NB4 (cell line): ENCODE measurements at regions not wholly inside any gene's neighbourhood (a gene's known extent, or its start where the extent isn't known, plus 50 kb on each side); places are given as distances from the start of the nearest gene placed in this dataset.

ENCODE experiments used
- DNase-seq: peaks from one replicate; pipeline ENCODE4 v3.0.0; 2010; ENCODE audit warnings: low read depth
- H3K4me3 ChIP-seq: one replicate; pipeline ENCODE4 v1.5.1; 2011; ENCODE audit warnings: mild to moderate bottlenecking, low read depth, low read length, moderate library complexity
- MYC ChIP-seq: IDR thresholded peaks from 2 replicates; pipeline ENCODE4 v1.6.1; 2011; ENCODE audit warnings: low read depth, low read length
- POLR2A ChIP-seq: IDR thresholded peaks from 2 replicates; pipeline ENCODE4 v1.6.1; 2011; ENCODE audit warnings: mild to moderate bottlenecking; ENCODE audit not compliant: insufficient read length; ENCODE audit errors: extremely low read depth
- TF ChIP-seq, protein P1 (sequence below): IDR thresholded peaks from 2 replicates; pipeline ENCODE4 v1.6.1; 2011; ENCODE audit warnings: low read depth, low read length
- TF ChIP-seq, protein P2 (sequence below): IDR thresholded peaks from one replicate; pipeline ENCODE4 v1.5.1; 2012; ENCODE audit warnings: low read depth, low read length

DNA sequence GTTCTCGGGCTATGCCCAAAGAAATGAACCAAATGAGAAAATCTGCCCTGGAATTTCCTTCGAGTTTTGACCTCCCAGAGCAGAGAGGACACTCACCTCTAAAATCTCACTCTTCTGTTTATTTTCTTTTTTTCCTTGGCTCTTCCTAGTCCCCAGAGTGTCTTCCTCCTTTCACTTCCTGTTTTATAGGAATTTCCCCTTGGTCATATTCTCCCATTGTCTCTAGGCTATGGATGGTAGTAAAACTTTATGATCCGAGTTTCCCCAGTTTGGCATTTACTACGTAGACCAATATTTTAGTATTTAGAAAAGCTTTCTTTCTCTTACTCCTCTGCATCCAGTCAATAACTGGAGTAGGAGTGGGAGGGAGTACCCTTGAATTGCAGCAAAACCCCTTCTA lies 354.5 kb upstream of the ZNF608 start:
- TF ChIP-seq POLR2A (no peak), MYC (no peak)
- TF ChIP-seq, protein P1, sequence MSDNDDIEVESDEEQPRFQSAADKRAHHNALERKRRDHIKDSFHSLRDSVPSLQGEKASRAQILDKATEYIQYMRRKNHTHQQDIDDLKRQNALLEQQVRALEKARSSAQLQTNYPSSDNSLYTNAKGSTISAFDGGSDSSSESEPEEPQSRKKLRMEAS, result no peak
- DNase-seq, result no peak
- no peak overlapping the region for H3K4me3 ChIP-seq

DNA sequence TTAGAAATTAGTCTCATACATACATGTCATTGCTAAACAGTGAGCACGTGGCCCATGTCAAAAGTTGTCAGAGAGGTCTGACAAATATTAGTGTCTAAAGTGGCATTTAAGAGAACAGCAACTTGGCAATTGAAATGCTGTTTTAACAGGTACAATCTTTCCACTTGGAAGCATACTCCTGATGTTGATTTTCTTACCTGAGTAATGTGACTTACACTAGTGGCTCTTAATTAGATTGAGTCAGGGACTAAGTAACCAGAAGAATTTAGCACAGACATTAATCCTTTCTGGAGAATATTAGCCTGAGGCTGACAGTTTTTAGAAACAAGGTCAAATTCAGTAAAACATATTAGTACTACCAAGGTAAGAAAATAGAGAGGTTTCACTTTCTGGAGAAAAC lies 357.0 kb upstream of the ZNF608 start:
- no peak overlapping the region for H3K4me3 ChIP-seq
- TF ChIP-seq, protein P2, sequence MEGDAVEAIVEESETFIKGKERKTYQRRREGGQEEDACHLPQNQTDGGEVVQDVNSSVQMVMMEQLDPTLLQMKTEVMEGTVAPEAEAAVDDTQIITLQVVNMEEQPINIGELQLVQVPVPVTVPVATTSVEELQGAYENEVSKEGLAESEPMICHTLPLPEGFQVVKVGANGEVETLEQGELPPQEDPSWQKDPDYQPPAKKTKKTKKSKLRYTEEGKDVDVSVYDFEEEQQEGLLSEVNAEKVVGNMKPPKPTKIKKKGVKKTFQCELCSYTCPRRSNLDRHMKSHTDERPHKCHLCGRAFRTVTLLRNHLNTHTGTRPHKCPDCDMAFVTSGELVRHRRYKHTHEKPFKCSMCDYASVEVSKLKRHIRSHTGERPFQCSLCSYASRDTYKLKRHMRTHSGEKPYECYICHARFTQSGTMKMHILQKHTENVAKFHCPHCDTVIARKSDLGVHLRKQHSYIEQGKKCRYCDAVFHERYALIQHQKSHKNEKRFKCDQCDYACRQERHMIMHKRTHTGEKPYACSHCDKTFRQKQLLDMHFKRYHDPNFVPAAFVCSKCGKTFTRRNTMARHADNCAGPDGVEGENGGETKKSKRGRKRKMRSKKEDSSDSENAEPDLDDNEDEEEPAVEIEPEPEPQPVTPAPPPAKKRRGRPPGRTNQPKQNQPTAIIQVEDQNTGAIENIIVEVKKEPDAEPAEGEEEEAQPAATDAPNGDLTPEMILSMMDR, result no peak
- TF ChIP-seq POLR2A (no peak), MYC (no peak)
- TF ChIP-seq, protein P1, result no peak
- no peak for DNase-seq

DNA sequence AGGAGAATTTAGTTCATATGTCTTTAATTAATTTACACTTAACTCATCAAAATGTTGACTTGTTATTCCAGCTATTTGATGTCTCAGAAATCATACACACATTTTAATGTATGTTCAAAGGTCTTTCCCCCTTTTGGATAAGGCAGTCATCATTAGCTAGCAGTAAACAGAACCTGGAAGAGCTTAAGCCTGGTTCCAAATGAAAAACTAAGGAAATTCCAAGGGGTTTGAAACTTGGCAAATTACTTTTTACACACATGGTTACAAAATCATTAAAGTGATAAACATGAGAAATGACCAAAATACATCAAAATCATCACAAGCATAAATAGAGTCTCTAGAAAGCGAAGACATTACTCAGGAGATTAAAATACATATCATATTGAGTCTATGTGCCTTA lies 359.8 kb upstream of the ZNF608 start:
- H3K4me3 ChIP-seq, result no peak overlapping the region
- no peak for DNase-seq
- TF ChIP-seq POLR2A (no peak), MYC (no peak)
- TF ChIP-seq, protein P1, result no peak
- TF ChIP-seq, protein P2, result no peak

DNA sequence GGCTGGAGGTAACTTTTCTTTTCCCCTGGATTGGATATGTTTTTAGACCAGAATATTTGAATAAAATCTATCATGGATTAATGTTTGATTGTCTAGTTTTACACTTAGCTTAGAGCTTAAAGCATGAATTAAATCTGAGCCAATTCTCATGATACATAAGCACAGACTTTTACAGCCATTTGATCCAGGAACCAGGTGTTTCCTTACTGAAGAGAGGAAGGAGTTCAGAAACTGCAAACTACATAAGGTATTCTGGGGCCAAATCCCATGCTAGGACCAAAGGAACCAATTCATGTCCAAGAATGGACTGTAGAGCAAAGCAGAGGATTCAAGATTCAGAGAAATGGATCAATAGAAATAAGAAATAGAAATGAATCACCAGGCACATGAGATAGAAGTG lies 360.4 kb upstream of the ZNF608 start:
- no peak overlapping the region for H3K4me3 ChIP-seq
- TF ChIP-seq POLR2A (no peak), MYC (no peak)
- TF ChIP-seq, protein P1, result no peak
- TF ChIP-seq, protein P2, result no peak
- no peak for DNase-seq

DNA sequence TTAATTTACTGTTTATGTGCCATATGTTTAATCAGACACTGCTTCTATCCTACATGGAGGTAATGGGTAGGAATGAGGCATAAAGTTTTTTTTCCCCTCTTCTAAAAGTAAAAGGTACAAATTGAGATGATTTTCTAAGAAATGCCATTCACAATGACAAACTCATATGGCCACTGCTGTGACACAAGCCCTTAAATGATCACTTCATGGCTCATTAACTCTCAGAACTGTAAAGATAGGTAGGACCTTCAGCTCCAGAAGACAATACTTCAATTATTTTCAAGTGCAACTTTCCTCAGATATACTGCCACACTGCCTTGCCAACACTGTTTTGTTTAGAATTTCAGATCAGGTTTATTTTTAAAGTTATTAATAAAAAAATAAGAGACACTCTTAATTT lies 362.9 kb upstream of the ZNF608 start:
- TF ChIP-seq POLR2A, result no peak
- TF ChIP-seq, protein P1, result no peak
- TF ChIP-seq, protein P2, result no peak
- no peak for TF ChIP-seq MYC

DNA sequence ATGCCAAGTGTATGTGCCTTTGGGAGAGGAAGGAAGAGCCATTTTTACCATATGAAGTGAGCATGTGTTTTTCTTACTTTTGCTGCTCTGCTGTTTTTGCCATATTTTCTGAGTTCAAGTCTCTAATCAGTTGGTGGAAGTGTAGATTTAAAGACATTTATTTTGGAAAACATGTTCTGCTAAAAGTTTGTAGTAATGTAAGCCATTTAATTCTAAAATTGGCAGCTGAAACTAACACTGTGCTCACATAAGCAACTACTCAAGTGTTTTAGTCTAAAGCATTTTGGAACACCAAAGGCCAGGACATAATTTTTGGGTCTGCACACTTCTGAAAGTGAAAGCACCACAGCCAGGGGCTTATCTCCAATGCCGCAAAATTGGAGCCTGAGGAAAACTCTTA lies 363.4 kb upstream of the ZNF608 start:
- TF ChIP-seq POLR2A (no peak), MYC (no peak)
- TF ChIP-seq, protein P2, result no peak
- TF ChIP-seq, protein P1, result no peak
- no peak for DNase-seq
- no peak overlapping the region for H3K4me3 ChIP-seq

More for the DNA sequence above, 362.9 kb upstream of the ZNF608 start:
- no peak overlapping the region for H3K4me3 ChIP-seq
- DNase-seq, result no peak
